ENCODE measurements at regions not wholly inside any gene's neighbourhood (a gene's known extent, or its start where the extent isn't known, plus 50 kb on each side); places are given as distances from the start of the nearest gene placed in this dataset.

- ATAC-seq (no peak), FAIRE-seq (no peak), DNase-seq (ENCODE audit: low spot score) (no peak)
- Histone ChIP-seq H2AFZ (ENCODE audit: low read length) (no peak overlapping the region), H3K27me3 (ENCODE audit: control insufficient read depth in 1 of 2, insufficient read depth in 2 of 2, low read length in 2 of 2) (peaks cover 8 to 20% of the 10 kb centered on the region in 2 experiments), H3K4me3 (replicated peaks in 1 of 3; ENCODE audit: insufficient read depth in 1 of 3, low read depth in 2 of 3, low read length in 3 of 3) (no peak overlapping the region), H3K9ac (ENCODE audit: insufficient read depth, low read depth, low read length) (no peak overlapping the region), H3K9me3 (ENCODE audit: low read length) (no peaks in the 10 kb centered on the region), H3K27ac (ENCODE audit: extremely low read length, insufficient read depth, low read length) (no peak overlapping the region), H3K79me2 (ENCODE audit: insufficient read depth, low read length) (no peaks in the 10 kb centered on the region), H3K4me1 (ENCODE audit: insufficient read depth, low read length) (peaks cover 46% of the 10 kb centered on the region), H3K36me3 (replicated peaks in 1 of 2; ENCODE audit: control insufficient read depth in 1 of 2, insufficient read depth in 2 of 2, low read length in 2 of 2) (no peaks in the 10 kb centered on the region), H3K4me2 (ENCODE audit: low read depth, low read length) (peak overlapping the region; percentile 27; the same call in 1 of the 2 replicates), H4K20me1 (ENCODE audit: insufficient read depth, low read length) (no peaks in the 10 kb centered on the region)
- ChIA-PET POLR2A (no interaction called here), CTCF (ENCODE audit: low intra/inter-chr PET ratio, low total read pairs) (no interaction called here)
- in situ Hi-C loops (cut with HindIII; ENCODE audit: extremely low pct_ligation_motif_present, low pct_unique_long_range_greater_than_20kb) (no loop called here), intact Hi-C loops (cut with micrococcal nuclease; ENCODE audit: unreplicated experiment) (no loop called here)
- WGBS (ENCODE audit: low lambda C conversion rate), result 80% methylated on average over 7 of the region's 7 CpGs
- BruUV-seq (replicated peaks), result no TSS peak
- TF ChIP-seq DPF2 (CRISPR knock-in tag; IDR thresholded peaks at IDR 0.05; ENCODE audit: borderline replicate concordance, low read depth) (no peak), MTF1 (CRISPR knock-in tag; IDR thresholded peaks at IDR 0.05) (no peak), ZNF768 (CRISPR knock-in tag; IDR thresholded peaks at IDR 0.05) (peak; percentile 27; the same call in 1 of the 2 replicates), ZNF687 (CRISPR knock-in tag; IDR thresholded peaks at IDR 0.05) (0 out of 2 replicates have a peak, but pooled peaks have one; percentile 18), PRDM10 (CRISPR knock-in tag; IDR thresholded peaks at IDR 0.05; ENCODE audit: low read depth) (no peak), CERS6 (CRISPR knock-in tag; IDR thresholded peaks at IDR 0.05) (no peak), KDM3A (CRISPR knock-in tag; IDR thresholded peaks at IDR 0.05; ENCODE audit: low read depth) (no peak), KAT7 (CRISPR knock-in tag; IDR thresholded peaks at IDR 0.05; ENCODE audit: borderline replicate concordance) (no peak), RELA (CRISPR knock-in tag; IDR thresholded peaks at IDR 0.05) (no peak), FLYWCH1 (CRISPR knock-in tag; IDR thresholded peaks at IDR 0.05) (no peak), PLSCR1 (CRISPR knock-in tag; IDR thresholded peaks at IDR 0.05; ENCODE audit: borderline replicate concordance) (no peak), HIVEP1 (CRISPR knock-in tag; IDR thresholded peaks at IDR 0.05) (no peak), HNRNPL (IDR thresholded peaks at IDR 0.05; ENCODE audit: low read depth, low read length) (0 out of 2 replicates have a peak, but pooled peaks have one; percentile 61)
Observed at GRCh38 chr16:54204756-54205155, 81.8 kb downstream of the IRX3 start.
